ENCODE measurements at regions not wholly inside any gene's neighbourhood (a gene's known extent, or its start where the extent isn't known, plus 50 kb on each side); places are given as distances from the start of the nearest gene placed in this dataset.

DNA sequence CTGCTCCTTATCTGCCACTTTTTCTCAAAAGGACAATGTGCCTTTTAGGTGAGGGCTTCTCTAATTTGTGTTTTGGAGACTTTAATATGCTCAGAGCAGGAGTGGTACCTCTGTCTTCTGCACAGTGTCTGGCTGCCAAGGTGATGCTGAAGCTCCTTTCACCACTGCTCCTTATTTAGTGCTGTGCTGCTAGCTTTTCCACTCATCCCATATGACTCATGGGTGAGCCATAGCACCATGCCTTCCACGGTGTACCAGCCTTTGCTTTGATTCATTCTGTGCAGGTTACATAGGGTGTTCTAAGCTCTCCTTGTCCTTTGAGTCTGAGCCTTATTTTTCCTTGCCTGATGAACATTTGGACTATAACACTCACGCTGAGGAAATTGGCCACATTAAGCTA is 202.4 kb downstream of the ARL6IP6 start:
- Histone ChIP-seq H3K9ac (ENCODE audit: low read depth, low read length) (no peak overlapping the region), H3K27me3 (ENCODE audit: insufficient read depth, low read length, poor library complexity) (no peaks in the 10 kb centered on the region), H3K36me3 (ENCODE audit: insufficient read depth, low read length) (no peaks in the 10 kb centered on the region), H3K79me2 (ENCODE audit: insufficient read depth, low read length) (no peaks in the 10 kb centered on the region), H3K4me1 (ENCODE audit: insufficient read depth, low read length) (no peaks in the 10 kb centered on the region), H3K4me3 (ENCODE audit: low read depth in 1 of 2, low read length in 2 of 2) (no peak overlapping the region), H3K9me3 (ENCODE audit: insufficient read depth, low read length, severe bottlenecking) (no peaks in the 10 kb centered on the region), H2AFZ (ENCODE audit: low read depth, low read length) (no peak overlapping the region), H3K27ac (ENCODE audit: low read length) (no peak overlapping the region), H3K4me2 (ENCODE audit: insufficient read depth, low read length) (no peak overlapping the region), H4K20me1 (ENCODE audit: insufficient read depth, low read length) (no peaks in the 10 kb centered on the region)
- TF ChIP-seq, protein P1, sequence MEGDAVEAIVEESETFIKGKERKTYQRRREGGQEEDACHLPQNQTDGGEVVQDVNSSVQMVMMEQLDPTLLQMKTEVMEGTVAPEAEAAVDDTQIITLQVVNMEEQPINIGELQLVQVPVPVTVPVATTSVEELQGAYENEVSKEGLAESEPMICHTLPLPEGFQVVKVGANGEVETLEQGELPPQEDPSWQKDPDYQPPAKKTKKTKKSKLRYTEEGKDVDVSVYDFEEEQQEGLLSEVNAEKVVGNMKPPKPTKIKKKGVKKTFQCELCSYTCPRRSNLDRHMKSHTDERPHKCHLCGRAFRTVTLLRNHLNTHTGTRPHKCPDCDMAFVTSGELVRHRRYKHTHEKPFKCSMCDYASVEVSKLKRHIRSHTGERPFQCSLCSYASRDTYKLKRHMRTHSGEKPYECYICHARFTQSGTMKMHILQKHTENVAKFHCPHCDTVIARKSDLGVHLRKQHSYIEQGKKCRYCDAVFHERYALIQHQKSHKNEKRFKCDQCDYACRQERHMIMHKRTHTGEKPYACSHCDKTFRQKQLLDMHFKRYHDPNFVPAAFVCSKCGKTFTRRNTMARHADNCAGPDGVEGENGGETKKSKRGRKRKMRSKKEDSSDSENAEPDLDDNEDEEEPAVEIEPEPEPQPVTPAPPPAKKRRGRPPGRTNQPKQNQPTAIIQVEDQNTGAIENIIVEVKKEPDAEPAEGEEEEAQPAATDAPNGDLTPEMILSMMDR (IDR thresholded peaks at IDR 0.05; ENCODE audit: borderline replicate concordance, extremely low read depth, low read length, poor library complexity, severe bottlenecking) = no peak
- no peak for TF ChIP-seq EZH2 (IDR thresholded peaks at IDR 0.05; ENCODE audit: borderline replicate concordance, low read depth, low read length, severe bottlenecking)
- DNase-seq (no peak), ATAC-seq (ENCODE audit: insufficient read depth, low read depth) (no peak)

DNA sequence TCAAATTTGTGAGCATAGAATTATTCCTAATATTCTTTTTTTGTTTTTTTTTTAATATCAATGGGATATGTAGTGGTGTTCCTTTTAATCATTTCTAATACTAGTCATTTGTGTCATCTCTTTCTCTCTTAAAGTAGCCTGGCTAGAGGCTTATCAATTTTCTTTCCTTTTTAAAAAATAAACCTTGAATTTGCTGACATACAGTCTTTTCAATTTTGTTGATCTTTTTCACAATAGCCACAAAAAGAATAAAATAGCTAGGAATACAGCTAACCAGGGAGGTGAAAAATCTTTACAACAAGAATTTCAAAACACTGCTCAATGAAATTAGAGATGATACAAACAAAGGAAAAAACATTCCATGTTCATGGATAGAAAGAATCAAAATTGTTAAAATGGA is 192.6 kb downstream of the ARL6IP6 start:
- H3K4me3 ChIP-seq (ENCODE audit: low read depth in 1 of 2, low read length in 2 of 2) = no peak overlapping the region
- H3K27me3 ChIP-seq (ENCODE audit: insufficient read depth, low read length, poor library complexity) = no peaks in the 10 kb centered on the region
- no peak overlapping the region for H3K9ac ChIP-seq (ENCODE audit: low read depth, low read length)
- ATAC-seq (ENCODE audit: insufficient read depth, low read depth) (no peak), DNase-seq (no peak)
- H3K79me2 ChIP-seq (ENCODE audit: insufficient read depth, low read length) = no peaks in the 10 kb centered on the region
- no peaks in the 10 kb centered on the region for H3K9me3 ChIP-seq (ENCODE audit: insufficient read depth, low read length, severe bottlenecking)
- no peaks in the 10 kb centered on the region for H4K20me1 ChIP-seq (ENCODE audit: insufficient read depth, low read length)
- no peak overlapping the region for H3K4me2 ChIP-seq (ENCODE audit: insufficient read depth, low read length)
- H2AFZ ChIP-seq (ENCODE audit: low read depth, low read length) = no peak overlapping the region
- no peak overlapping the region for H3K27ac ChIP-seq (ENCODE audit: low read length)
- TF ChIP-seq EZH2 (IDR thresholded peaks at IDR 0.05; ENCODE audit: borderline replicate concordance, low read depth, low read length, severe bottlenecking) = no peak
- TF ChIP-seq, protein P1 (IDR thresholded peaks at IDR 0.05; ENCODE audit: borderline replicate concordance, extremely low read depth, low read length, poor library complexity, severe bottlenecking) = no peak
- no peaks in the 10 kb centered on the region for H3K4me1 ChIP-seq (ENCODE audit: insufficient read depth, low read length)
- H3K36me3 ChIP-seq (ENCODE audit: insufficient read depth, low read length) = no peaks in the 10 kb centered on the region

DNA sequence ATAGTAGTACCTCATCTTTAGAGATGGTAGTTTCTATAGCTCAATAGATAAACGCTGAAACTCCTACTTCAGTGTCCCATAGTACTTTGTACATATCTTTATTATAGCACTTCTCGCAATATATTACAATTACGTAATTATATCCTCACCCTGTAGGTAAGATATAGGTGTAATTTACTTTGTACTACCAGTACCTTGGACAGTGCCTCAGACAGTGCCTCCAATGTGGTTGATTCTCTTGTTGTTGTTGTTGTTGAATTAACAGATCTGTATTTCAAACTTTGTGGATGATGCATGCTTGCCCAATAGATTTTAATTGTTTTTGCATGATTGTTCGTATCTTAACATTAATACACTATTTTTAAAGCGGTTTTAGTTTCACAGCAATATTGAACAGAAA is 188.6 kb downstream of the ARL6IP6 start:
- Histone ChIP-seq H3K4me3 (ENCODE audit: low read depth in 1 of 2, low read length in 2 of 2) (no peak overlapping the region), H3K9ac (ENCODE audit: low read depth, low read length) (no peak overlapping the region), H3K36me3 (ENCODE audit: insufficient read depth, low read length) (no peaks in the 10 kb centered on the region), H3K27ac (ENCODE audit: low read length) (no peak overlapping the region), H3K4me1 (ENCODE audit: insufficient read depth, low read length) (no peaks in the 10 kb centered on the region), H3K4me2 (ENCODE audit: insufficient read depth, low read length) (no peak overlapping the region), H3K9me3 (ENCODE audit: insufficient read depth, low read length, severe bottlenecking) (no peaks in the 10 kb centered on the region), H3K27me3 (ENCODE audit: insufficient read depth, low read length, poor library complexity) (no peaks in the 10 kb centered on the region), H2AFZ (ENCODE audit: low read depth, low read length) (no peak overlapping the region), H3K79me2 (ENCODE audit: insufficient read depth, low read length) (no peaks in the 10 kb centered on the region), H4K20me1 (ENCODE audit: insufficient read depth, low read length) (no peaks in the 10 kb centered on the region)
- DNase-seq = no peak
- TF ChIP-seq EZH2 (IDR thresholded peaks at IDR 0.05; ENCODE audit: borderline replicate concordance, low read depth, low read length, severe bottlenecking) = no peak
- TF ChIP-seq, protein P1 (IDR thresholded peaks at IDR 0.05; ENCODE audit: borderline replicate concordance, extremely low read depth, low read length, poor library complexity, severe bottlenecking) = no peak
- no peak for ATAC-seq (ENCODE audit: insufficient read depth, low read depth)

DNA sequence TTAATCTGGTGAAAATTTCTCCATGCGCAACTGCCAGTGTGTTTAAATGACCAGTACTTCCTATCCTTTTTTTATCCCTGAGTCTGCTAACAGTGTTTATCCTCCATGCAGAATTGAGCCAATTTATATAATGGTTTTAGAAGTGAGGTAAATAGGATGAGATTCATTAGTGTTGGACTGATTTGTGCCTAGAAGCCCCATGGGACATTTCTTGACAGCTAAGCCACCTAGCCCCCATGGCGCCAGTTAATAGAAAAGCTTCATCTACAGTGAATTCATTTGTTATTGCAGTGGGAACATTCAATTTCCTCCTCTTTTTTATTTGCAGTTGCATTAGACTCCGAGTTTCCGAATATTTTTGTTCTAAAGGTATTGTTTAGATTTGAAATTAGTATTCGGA is 175.6 kb downstream of the ARL6IP6 start:
- H2AFZ ChIP-seq (ENCODE audit: low read depth, low read length) = no peak overlapping the region
- H4K20me1 ChIP-seq (ENCODE audit: insufficient read depth, low read length) = no peaks in the 10 kb centered on the region
- no peaks in the 10 kb centered on the region for H3K27me3 ChIP-seq (ENCODE audit: insufficient read depth, low read length, poor library complexity)
- no peaks in the 10 kb centered on the region for H3K9me3 ChIP-seq (ENCODE audit: insufficient read depth, low read length, severe bottlenecking)
- no peak overlapping the region for H3K4me3 ChIP-seq (ENCODE audit: low read depth in 1 of 2, low read length in 2 of 2)
- no peaks in the 10 kb centered on the region for H3K36me3 ChIP-seq (ENCODE audit: insufficient read depth, low read length)
- TF ChIP-seq EZH2 (IDR thresholded peaks at IDR 0.05; ENCODE audit: borderline replicate concordance, low read depth, low read length, severe bottlenecking) = no peak
- TF ChIP-seq, protein P1 (IDR thresholded peaks at IDR 0.05; ENCODE audit: borderline replicate concordance, extremely low read depth, low read length, poor library complexity, severe bottlenecking) = no peak
- H3K9ac ChIP-seq (ENCODE audit: low read depth, low read length) = no peak overlapping the region
- no peaks in the 10 kb centered on the region for H3K79me2 ChIP-seq (ENCODE audit: insufficient read depth, low read length)
- ATAC-seq (ENCODE audit: insufficient read depth, low read depth) (no peak), DNase-seq (no peak)
- no peaks in the 10 kb centered on the region for H3K4me1 ChIP-seq (ENCODE audit: insufficient read depth, low read length)
- no peak overlapping the region for H3K27ac ChIP-seq (ENCODE audit: low read length)
- no peak overlapping the region for H3K4me2 ChIP-seq (ENCODE audit: insufficient read depth, low read length)

Data from DND-41 (cell line).